HG03064 (cell line): ENCODE measurements at regions not wholly inside any gene's neighbourhood (a gene's known extent, or its start where the extent isn't known, plus 50 kb on each side); places are given as distances from the start of the nearest gene placed in this dataset.
"Not testable (repeated sequence)": the region's sequence is repeated elsewhere in the genome, so short reads cannot be mapped to it uniquely, and the experiment has no call there.

Experiments used
- ATAC-seq: cut with Tn5 transposase; IDR thresholded peaks from one replicate; pipeline ENCODE4 v1.9.1; 2021; ENCODE audit warnings: low read depth; ENCODE audit not compliant: unreplicated experiment

GRCh38 chr2:160721089-160722040 is 227.8 kb upstream of the RBMS1 start:
- ATAC-seq, result no peak

DNA sequence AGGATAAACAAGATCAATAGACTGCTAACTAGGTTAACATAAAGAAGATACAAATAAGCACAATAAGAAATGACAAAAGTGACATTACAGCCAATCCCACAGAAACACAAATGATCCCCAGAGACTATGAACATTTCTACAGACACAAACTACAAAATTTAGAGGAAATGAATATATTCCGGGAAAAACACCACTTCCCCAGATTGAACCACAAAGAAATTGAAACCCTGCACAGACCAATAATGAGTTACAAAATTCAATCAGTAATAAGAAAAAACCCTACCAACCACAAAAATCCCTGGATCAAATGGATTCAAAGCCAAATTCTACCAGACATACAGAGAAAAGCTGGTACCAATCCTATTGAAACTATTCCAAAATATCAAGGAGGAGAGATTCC is 232.4 kb upstream of the RBMS1 start:
- ATAC-seq, result no peak

GRCh38 chr2:160730296-160730995 is 236.8 kb upstream of the RBMS1 start:
- ATAC-seq, result no peak

GRCh38 chr2:160731415-160731814 is 237.8 kb upstream of the RBMS1 start:
- no peak for ATAC-seq

DNA sequence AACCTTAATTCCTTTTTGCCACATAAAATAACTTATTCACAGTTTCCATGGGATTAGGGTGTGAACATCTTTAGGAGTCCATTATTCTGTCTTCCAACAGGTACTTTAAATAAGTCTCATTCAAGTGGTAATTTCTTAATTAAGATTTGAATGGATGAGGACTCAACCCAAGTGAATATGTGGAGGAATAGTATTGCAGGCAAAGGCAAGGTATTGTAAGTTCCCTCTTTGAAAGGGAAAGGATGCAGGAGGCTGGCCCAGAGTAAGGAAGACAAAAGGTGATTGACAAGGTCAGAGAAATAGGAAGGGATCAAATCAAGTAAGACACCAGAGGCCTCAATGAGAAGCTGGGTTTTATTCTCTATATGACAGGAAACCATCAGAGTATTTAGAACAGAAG is 238.2 kb upstream of the RBMS1 start:
- no peak for ATAC-seq

DNA sequence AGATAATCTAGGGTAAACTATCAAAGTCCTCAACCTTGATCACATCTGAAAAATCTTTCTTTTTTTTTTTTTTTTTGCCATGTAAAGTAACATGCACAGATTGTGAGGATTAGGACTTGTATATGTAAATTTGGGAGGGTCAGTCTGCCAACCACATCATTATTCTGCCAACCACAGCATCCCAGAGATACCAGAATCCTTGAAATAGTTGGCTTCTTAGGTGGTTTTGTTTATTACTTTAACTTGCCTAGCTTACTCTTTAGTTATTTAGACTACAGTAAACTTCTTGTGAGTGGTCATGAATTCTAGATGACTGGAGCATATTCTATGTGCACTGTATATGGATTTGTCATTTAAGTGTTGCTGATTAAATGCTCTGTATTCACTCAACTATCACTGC is 242.1 kb upstream of the RBMS1 start:
- ATAC-seq, result no peak

DNA sequence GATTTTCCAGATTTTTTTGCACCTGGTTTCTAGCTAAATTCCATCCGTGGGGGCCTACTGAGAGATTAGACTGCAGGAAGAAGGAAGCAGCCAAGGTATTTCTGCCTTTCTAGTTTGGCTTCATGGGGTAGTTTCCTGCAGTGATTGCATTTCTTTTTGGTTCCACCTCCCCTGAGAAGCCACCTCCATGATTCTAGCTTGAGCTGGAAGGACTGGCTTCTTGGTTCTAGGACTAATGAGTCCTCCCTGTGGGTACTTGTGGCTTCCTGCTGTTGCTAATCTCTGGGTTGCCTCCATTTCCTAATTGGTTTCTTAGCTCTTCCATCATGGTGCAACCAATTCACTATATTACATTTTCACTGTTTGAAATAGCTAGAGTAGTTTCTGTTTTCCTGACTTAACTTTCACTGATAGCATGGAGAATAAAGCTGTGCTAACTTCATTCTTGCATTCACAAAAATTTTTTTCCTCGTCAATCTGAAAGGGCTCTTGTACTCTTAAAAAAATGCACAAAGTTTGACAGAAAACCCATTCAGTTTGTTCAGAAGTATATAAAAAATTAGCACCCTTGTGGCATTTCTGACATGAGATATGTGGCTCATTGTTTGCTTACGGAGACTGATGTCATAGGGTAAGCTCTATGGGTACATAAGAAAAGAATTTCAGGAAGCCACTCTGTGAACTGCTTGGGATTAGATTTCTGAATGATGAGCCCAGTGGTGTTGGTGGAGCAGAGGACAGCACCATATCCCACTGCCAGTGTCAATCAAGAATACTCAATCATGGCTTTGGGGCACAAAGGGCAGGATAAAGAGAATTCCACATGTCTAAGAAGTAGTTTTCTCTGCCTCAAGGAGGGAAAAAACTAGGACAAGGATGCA is 242.8 kb upstream of the RBMS1 start:
- no peak for ATAC-seq

DNA sequence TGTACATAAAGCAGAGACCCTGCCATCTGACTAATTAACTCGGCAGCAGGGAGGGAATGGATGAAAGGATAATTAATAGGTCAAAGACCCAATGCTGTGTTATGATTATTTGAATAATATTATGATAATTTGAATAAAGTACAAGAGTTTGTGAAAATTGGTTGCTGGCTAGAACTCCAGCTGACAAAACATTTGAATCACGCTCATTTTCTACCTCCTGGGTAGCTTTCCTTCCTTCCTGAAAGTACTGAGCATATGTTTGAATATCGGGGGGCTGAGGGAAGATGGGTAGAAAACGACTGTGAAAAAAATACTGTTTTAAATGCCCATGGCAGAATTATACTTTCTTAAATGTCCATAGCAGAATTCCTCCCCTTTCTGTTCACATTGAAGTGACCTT is 243.6 kb upstream of the RBMS1 start:
- no peak for ATAC-seq

- ATAC-seq, result no peak
These were observed 247.7 kb upstream of the RBMS1 start for GRCh38 chr2:160741271-160741670.

GRCh38 chr2:160741815-160742214 is 248.2 kb upstream of the RBMS1 start:
- ATAC-seq, result no peak

- no peak for ATAC-seq
These were observed 249.1 kb upstream of the RBMS1 start for GRCh38 chr2:160742667-160743066.

DNA sequence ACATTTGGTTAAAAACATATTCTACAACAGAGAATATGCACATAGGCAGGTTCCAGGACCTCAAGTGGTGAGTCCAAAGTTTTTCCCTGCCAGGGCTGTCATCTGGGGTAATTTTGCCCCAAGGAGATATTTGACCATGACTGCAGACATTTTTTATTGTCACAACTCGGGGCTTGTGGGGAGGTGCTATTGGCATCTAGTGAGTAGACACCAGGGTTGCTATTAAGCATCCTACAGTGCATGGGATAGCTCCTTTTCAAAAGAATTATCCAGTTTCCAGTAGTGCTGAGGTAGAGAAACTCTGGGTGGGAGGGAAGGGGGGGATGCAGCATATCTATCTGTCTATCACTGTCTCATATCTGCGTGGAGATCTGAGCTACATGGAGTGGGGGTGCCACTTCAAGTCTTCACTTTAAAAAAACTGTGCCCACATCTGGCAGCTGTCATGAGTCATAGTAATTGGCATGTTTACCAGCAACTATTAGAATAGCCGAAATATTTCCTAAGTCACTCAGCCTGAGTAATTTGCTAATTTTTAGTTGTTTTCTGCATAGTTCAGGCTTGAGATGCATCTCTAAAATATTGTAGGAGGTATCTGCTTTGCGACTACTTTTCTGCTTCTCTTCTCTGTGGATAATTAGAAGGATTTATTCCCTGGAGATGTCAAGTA is 254.0 kb upstream of the RBMS1 start:
- no peak for ATAC-seq

DNA sequence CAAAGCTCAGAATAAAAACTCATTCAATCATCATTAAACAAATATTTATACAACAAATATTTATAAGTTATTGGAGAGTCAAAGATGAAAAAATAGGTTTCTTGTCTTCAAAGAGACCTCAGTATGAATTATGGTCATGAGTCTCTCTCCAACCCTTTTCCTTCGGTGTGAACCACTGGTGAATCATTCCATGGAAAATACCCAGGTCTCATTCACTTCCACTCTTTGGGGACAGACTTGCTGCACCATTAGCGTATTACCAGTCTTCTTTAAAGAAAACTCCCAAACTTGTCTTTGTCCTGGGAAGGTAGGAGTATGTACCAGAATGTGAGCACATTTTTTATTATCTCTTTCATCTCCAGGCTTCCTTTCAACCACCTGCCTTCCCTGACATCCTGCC is 257.4 kb upstream of the RBMS1 start:
- no peak for ATAC-seq

DNA sequence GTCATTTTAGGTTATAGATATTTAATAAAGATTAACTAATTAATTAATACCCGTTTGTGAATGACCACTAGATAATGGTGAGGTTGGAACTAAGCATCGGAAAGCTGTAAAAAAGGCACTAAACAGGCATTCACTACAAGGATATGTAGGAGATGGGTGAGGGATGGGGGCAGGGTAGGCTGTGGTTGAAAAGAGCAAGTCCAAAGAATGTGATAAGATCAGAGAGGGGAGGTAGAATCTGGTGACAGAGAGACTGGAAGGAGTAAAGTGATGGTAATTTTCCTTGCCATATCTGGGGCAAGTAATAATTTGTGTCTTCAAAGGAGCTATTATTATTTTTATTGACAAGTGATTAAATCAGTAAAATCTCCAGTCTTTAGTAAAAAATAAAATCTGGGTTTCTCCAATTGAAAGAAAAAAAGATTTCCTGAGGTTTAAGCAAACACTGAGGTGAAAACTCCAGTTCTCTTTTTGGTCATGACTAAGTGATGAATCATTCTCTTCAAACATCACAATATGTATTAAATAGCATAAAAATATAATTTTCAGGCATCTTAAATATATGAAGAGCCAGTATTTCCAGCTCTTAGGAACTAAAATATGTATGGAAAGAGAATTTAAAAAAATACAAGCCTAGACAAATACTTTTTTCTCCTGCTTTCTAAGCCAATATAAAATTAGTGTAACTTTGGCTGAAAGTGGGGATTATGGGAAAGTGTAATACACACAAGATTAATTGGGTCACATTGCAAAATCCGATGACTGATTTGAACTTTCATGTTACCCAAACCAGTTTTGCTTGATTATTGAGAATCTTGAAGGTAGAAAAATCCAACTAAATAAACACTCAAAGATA is 259.1 kb upstream of the RBMS1 start:
- ATAC-seq, result no peak

GRCh38 chr2:160753331-160753654 is 259.7 kb upstream of the RBMS1 start:
- ATAC-seq, result no peak

- ATAC-seq, result no peak
These were observed 260.4 kb upstream of the RBMS1 start for GRCh38 chr2:160753960-160754359.

GRCh38 chr2:160756481-160756880 is 262.9 kb upstream of the RBMS1 start:
- ATAC-seq, result no peak

DNA sequence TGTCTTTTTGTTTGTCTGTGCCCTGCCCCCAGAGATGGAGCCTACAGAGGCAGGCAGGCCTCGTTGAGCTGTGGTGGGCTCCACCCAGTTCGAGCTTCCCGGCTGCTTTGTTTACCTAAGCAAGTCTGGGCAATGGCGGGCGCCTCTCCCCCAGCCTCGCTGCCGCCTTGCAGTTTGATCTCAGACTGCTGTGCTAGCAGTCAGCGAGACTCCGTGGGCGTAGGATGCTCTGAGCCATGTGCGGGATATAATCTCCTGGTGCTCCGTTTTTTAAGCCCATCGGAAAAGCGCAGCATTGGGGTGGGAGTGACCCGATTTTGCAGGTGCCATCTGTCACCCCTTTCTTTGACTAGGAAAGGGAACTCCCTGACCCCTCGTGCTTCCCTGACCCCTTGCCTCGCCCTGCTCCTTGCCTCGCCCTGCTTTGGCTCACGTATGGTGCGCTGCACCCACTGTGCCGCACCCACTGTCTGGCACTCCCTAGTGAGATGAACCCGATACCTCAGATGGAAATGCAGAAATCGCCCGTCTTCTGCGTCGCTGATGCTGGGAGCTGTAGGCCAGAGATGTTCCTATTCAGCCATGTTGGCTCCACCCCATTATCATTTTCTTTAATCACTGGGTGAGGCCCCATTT is 269.0 kb upstream of the RBMS1 start:
- not testable (repeated sequence) for ATAC-seq

- no peak for ATAC-seq
These were observed 289.9 kb upstream of the RBMS1 start for GRCh38 chr2:160783474-160783873.
